Trophoblast cell (in vitro differentiated cells and primary cell): ENCODE measurements at regions not wholly inside any gene's neighbourhood (a gene's known extent, or its start where the extent isn't known, plus 50 kb on each side); places are given as distances from the start of the nearest gene placed in this dataset.
"Not testable (repeated sequence)": the region's sequence is repeated elsewhere in the genome, so short reads cannot be mapped to it uniquely, and the experiment has no call there.

ENCODE experiments used
- DNase-seq, 2 donors: peaks; one replicate each; pipeline ENCODE4 v3.0.0-alpha.2; 2016
- H2AFZ ChIP-seq: 2 replicates; pipeline ENCODE4 v1.6.1; 2013; ENCODE audit warnings: low read length, moderate library complexity, mild to moderate bottlenecking; ENCODE audit not compliant: insufficient read depth, poor library complexity
- H2AK5ac ChIP-seq: 2 replicates; pipeline ENCODE4 v1.6.1; 2013; ENCODE audit warnings: mild to moderate bottlenecking, low read length
- H2BK120ac ChIP-seq: 2 replicates; pipeline ENCODE4 v1.6.1; 2013; ENCODE audit warnings: low read length, mild to moderate bottlenecking, moderate library complexity; ENCODE audit not compliant: insufficient read depth, poor library complexity
- H2BK12ac ChIP-seq: 2 replicates; pipeline ENCODE4 v1.6.1; 2013; ENCODE audit warnings: mild to moderate bottlenecking, low read length, moderate library complexity
- H2BK5ac ChIP-seq: 2 replicates; pipeline ENCODE4 v1.6.1; 2013; ENCODE audit warnings: low read length, low read depth, moderate library complexity, mild to moderate bottlenecking; ENCODE audit not compliant: poor library complexity
- H3K14ac ChIP-seq: 2 replicates; pipeline ENCODE4 v1.6.1; 2013; ENCODE audit warnings: mild to moderate bottlenecking, low read length
- H3K18ac ChIP-seq: 2 replicates; pipeline ENCODE4 v1.6.1; 2013; ENCODE audit warnings: mild to moderate bottlenecking, low read length
- H3K23ac ChIP-seq: 2 replicates; pipeline ENCODE4 v1.6.1; 2013; ENCODE audit warnings: low read length
- H3K27ac ChIP-seq: 2 replicates; pipeline ENCODE4 v1.5.1; 2013; ENCODE audit warnings: low read depth, mild to moderate bottlenecking, inconsistent platforms, low read length, moderate library complexity
- H3K27me3 ChIP-seq: 2 replicates; pipeline ENCODE4 v1.6.1; 2013; ENCODE audit warnings: inconsistent platforms, mild to moderate bottlenecking, low read length, moderate library complexity; ENCODE audit not compliant: insufficient read depth
- H3K36me3 ChIP-seq, 2 experiments: 1 replicate in 1 of 2; 2 replicates in 1 of 2; pipeline ENCODE4 v1.6.1; 2013; ENCODE audit warnings: low read length in 2 of 2, mild to moderate bottlenecking in 2 of 2, moderate library complexity in 1 of 2; ENCODE audit not compliant: insufficient read depth in 2 of 2, control insufficient read depth in 1 of 2
- H3K4ac ChIP-seq: 2 replicates; pipeline ENCODE4 v1.6.1; 2013; ENCODE audit warnings: low read depth, mild to moderate bottlenecking, low read length, moderate library complexity
- H3K4me1 ChIP-seq, 2 experiments: 1 replicate in 1 of 2; 2 replicates in 1 of 2; pipeline ENCODE4 v1.6.1; 2013; ENCODE audit warnings: low read length in 2 of 2, mild to moderate bottlenecking in 2 of 2, moderate library complexity in 1 of 2; ENCODE audit not compliant: insufficient read depth in 2 of 2, control insufficient read depth in 1 of 2
- H3K4me2 ChIP-seq: 2 replicates; pipeline ENCODE4 v1.6.1; 2013; ENCODE audit warnings: inconsistent platforms, mild to moderate bottlenecking, low read length, moderate library complexity
- H3K4me3 ChIP-seq: 2 replicates; pipeline ENCODE4 v1.5.1; 2013; ENCODE audit warnings: mild to moderate bottlenecking, low read depth, low read length, inconsistent platforms
- H3K79me1 ChIP-seq: one replicate; pipeline ENCODE4 v1.6.1; 2013; ENCODE audit warnings: low read length
- H3K79me2 ChIP-seq: 2 replicates; pipeline ENCODE4 v1.6.1; 2013; ENCODE audit warnings: low read length, mild to moderate bottlenecking; ENCODE audit not compliant: control insufficient read depth, insufficient read depth, poor library complexity
- H3K9ac ChIP-seq: 2 replicates; pipeline ENCODE4 v1.6.1; 2013; ENCODE audit warnings: mild to moderate bottlenecking, low read length
- H3K9me3 ChIP-seq: 2 replicates; pipeline ENCODE4 v1.6.1; 2013; ENCODE audit warnings: low read depth, mild to moderate bottlenecking, control low read depth, inconsistent platforms, low read length; ENCODE audit not compliant: insufficient read depth
- H4K12ac ChIP-seq: 2 replicates; pipeline ENCODE4 v1.6.1; 2013; ENCODE audit warnings: low read depth, mild to moderate bottlenecking, low read length, moderate library complexity
- H4K8ac ChIP-seq: 2 replicates; pipeline ENCODE4 v1.6.1; 2013; ENCODE audit warnings: low read depth, mild to moderate bottlenecking, low read length, moderate library complexity
- H4K91ac ChIP-seq: one replicate; pipeline ENCODE4 v1.6.1; 2013; ENCODE audit warnings: low read depth, mild to moderate bottlenecking, low read length, moderate library complexity
- WGBS: extraction: QIAGEN DNeasy Blood & Tissue Kit; methylation state at CpG from one replicate; pipeline ENCODE4 v1.1.7; 2013; ENCODE audit warnings: missing lambda C conversion rate; ENCODE audit not compliant: insufficient read length, insufficient coverage; ENCODE audit errors: extremely low coverage; 5-methylcytosine and 5-hydroxymethylcytosine counted together

- H2BK120ac ChIP-seq, H4K8ac ChIP-seq, H3K23ac ChIP-seq, H3K18ac ChIP-seq, H2BK5ac ChIP-seq, H3K4me3 ChIP-seq, H2AK5ac ChIP-seq, H3K79me1 ChIP-seq, DNase-seq, H4K12ac ChIP-seq, H3K36me3 ChIP-seq, H3K27ac ChIP-seq, H2BK12ac ChIP-seq, H3K4me1 ChIP-seq, H3K4me2 ChIP-seq, H4K91ac ChIP-seq, H2AFZ ChIP-seq, H3K9ac ChIP-seq, H3K4ac ChIP-seq, H3K9me3 ChIP-seq, H3K79me2 ChIP-seq, H3K27me3 ChIP-seq, H3K14ac ChIP-seq: not testable (repeated sequence)
- WGBS = no CpG with 5 or more reads among the region's 10 CpGs
These were observed 76.8 kb upstream of the GRIN2A start for GRCh38 chr16:10258930-10259603.

GRCh38 chr16:10261077-10261476 lies 78.8 kb upstream of the GRIN2A start:
- Histone ChIP-seq H3K9me3 (no peaks in the 10 kb centered on the region), H4K8ac (no peak overlapping the region), H3K27ac (no peak overlapping the region), H3K4me1 (no peaks in the 10 kb centered on the region), H2AFZ (no peak overlapping the region), H4K12ac (no peak overlapping the region), H3K23ac (no peak overlapping the region), H3K27me3 (no peaks in the 10 kb centered on the region), H3K79me2 (no peaks in the 10 kb centered on the region), H3K9ac (no peak overlapping the region), H3K4ac (no peak overlapping the region), H3K4me2 (no peak overlapping the region), H3K4me3 (no peak overlapping the region), H3K79me1 (no peaks in the 10 kb centered on the region), H2BK120ac (no peak overlapping the region), H3K36me3 (no peaks in the 10 kb centered on the region), H2BK5ac (no peak overlapping the region), H3K18ac (no peak overlapping the region), H2BK12ac (no peak overlapping the region), H3K14ac (no peak overlapping the region), H2AK5ac (no peak overlapping the region), H4K91ac (no peak overlapping the region)
- no CpG with 5 or more reads among the region's 11 CpGs for WGBS
- no peak for DNase-seq

GRCh38 chr16:10261526-10261925 lies 79.3 kb upstream of the GRIN2A start:
- not testable (repeated sequence) for H3K9ac ChIP-seq, H3K4me3 ChIP-seq, H3K36me3 ChIP-seq, H3K4me1 ChIP-seq, H4K12ac ChIP-seq, H2BK5ac ChIP-seq, H3K79me1 ChIP-seq, H3K27ac ChIP-seq, H2BK12ac ChIP-seq, H3K9me3 ChIP-seq, H2AFZ ChIP-seq, H2AK5ac ChIP-seq, H4K8ac ChIP-seq, H3K27me3 ChIP-seq, H2BK120ac ChIP-seq, H4K91ac ChIP-seq, H3K14ac ChIP-seq, H3K79me2 ChIP-seq, H3K18ac ChIP-seq, H3K23ac ChIP-seq, H3K4ac ChIP-seq, DNase-seq, H3K4me2 ChIP-seq
- no CpG with 5 or more reads among the region's 6 CpGs for WGBS

GRCh38 chr16:10262377-10263132 lies 80.3 kb upstream of the GRIN2A start:
- Histone ChIP-seq H3K4ac (no peak overlapping the region), H3K23ac (no peak overlapping the region), H2BK12ac (no peak overlapping the region), H3K14ac (no peak overlapping the region), H4K12ac (no peak overlapping the region), H3K4me3 (no peak overlapping the region), H2AK5ac (no peak overlapping the region), H3K4me1 (no peaks in the 10 kb centered on the region), H3K4me2 (no peak overlapping the region), H3K79me1 (no peaks in the 10 kb centered on the region), H2BK5ac (no peak overlapping the region), H4K91ac (no peak overlapping the region), H3K18ac (no peak overlapping the region), H2BK120ac (no peak overlapping the region), H4K8ac (no peak overlapping the region), H3K36me3 (no peaks in the 10 kb centered on the region), H3K79me2 (no peaks in the 10 kb centered on the region), H3K27me3 (no peaks in the 10 kb centered on the region), H2AFZ (no peak overlapping the region), H3K27ac (no peak overlapping the region), H3K9me3 (no peaks in the 10 kb centered on the region), H3K9ac (no peak overlapping the region)
- no peak for DNase-seq
- WGBS = no CpG with 5 or more reads among the region's 7 CpGs
